ENCODE measurements at regions not wholly inside any gene's neighbourhood (a gene's known extent, or its start where the extent isn't known, plus 50 kb on each side); places are given as distances from the start of the nearest gene placed in this dataset.

GRCh38 chr3:68403741-68404140, 528.6 kb downstream of the TAFA4 start:
- Histone ChIP-seq H3K4me3 (ENCODE audit: low read depth, low read length) (no peak overlapping the region), H3K27me3 (ENCODE audit: control insufficient read depth, insufficient read depth, low read length) (no peaks in the 10 kb centered on the region), H3K36me3 (ENCODE audit: control insufficient read depth, insufficient read depth, low read length) (no peaks in the 10 kb centered on the region)
- ChIA-PET POLR2A (no interaction called here), CTCF (interaction anchor here (1.2 kb wide), 1 partner anchor 41 kb away, joined by 3 read pairs; no protein-coding TSS in a partner anchor)
- TF ChIP-seq CTCF (IDR thresholded peaks at IDR 0.05; ENCODE audit: insufficient read depth, low read depth, low read length): no peak
- no peak for DNase-seq (ENCODE audit: low read depth)

GRCh38 chr3:68402235-68402918, 530.0 kb downstream of the TAFA4 start:
- no peaks in the 10 kb centered on the region for H3K36me3 ChIP-seq (ENCODE audit: control insufficient read depth, insufficient read depth, low read length)
- no peak for DNase-seq (ENCODE audit: low read depth)
- CTCF ChIA-PET: interaction anchor here (1.2 kb wide), 1 partner anchor 43 kb away, joined by 3 read pairs; no protein-coding TSS in a partner anchor
- H3K27me3 ChIP-seq (ENCODE audit: control insufficient read depth, insufficient read depth, low read length): no peaks in the 10 kb centered on the region
- no peak for TF ChIP-seq CTCF (IDR thresholded peaks at IDR 0.05; ENCODE audit: insufficient read depth, low read depth, low read length)
- POLR2A ChIA-PET: no interaction called here
- no peak overlapping the region for H3K4me3 ChIP-seq (ENCODE audit: low read depth, low read length)

- TF ChIP-seq CTCF (IDR thresholded peaks at IDR 0.05; ENCODE audit: insufficient read depth, low read depth, low read length): no peak
- no peak for DNase-seq (ENCODE audit: low read depth)
- ChIA-PET CTCF (no interaction called here), POLR2A (no interaction called here)
- H3K27me3 ChIP-seq (ENCODE audit: control insufficient read depth, insufficient read depth, low read length): no peaks in the 10 kb centered on the region
- no peak overlapping the region for H3K4me3 ChIP-seq (ENCODE audit: low read depth, low read length)
- no peaks in the 10 kb centered on the region for H3K36me3 ChIP-seq (ENCODE audit: control insufficient read depth, insufficient read depth, low read length)
These were observed 553.7 kb downstream of the TAFA4 start for GRCh38 chr3:68378631-68379030.

GRCh38 chr3:68373727-68374126, 558.6 kb downstream of the TAFA4 start:
- CTCF ChIA-PET: interaction anchor here (1.4 kb wide), 1 partner anchor 10 kb away, joined by 4 read pairs; no protein-coding TSS in a partner anchor
- no peak for DNase-seq (ENCODE audit: low read depth)
- Histone ChIP-seq H3K36me3 (ENCODE audit: control insufficient read depth, insufficient read depth, low read length) (no peaks in the 10 kb centered on the region), H3K4me3 (ENCODE audit: low read depth, low read length) (no peak overlapping the region), H3K27me3 (ENCODE audit: control insufficient read depth, insufficient read depth, low read length) (no peaks in the 10 kb centered on the region)
- no peak for TF ChIP-seq CTCF (IDR thresholded peaks at IDR 0.05; ENCODE audit: insufficient read depth, low read depth, low read length)
- POLR2A ChIA-PET: no interaction called here

GRCh38 chr3:68363796-68364195, 568.6 kb downstream of the TAFA4 start:
- Histone ChIP-seq H3K4me3 (ENCODE audit: low read depth, low read length) (no peak overlapping the region), H3K27me3 (ENCODE audit: control insufficient read depth, insufficient read depth, low read length) (no peaks in the 10 kb centered on the region), H3K36me3 (ENCODE audit: control insufficient read depth, insufficient read depth, low read length) (no peaks in the 10 kb centered on the region)
- ChIA-PET CTCF (no interaction called here), POLR2A (no interaction called here)
- no peak for DNase-seq (ENCODE audit: low read depth)
- TF ChIP-seq CTCF (IDR thresholded peaks at IDR 0.05; ENCODE audit: insufficient read depth, low read depth, low read length): no peak
